Right hindlimb (tissue), 1 donor: ENCODE measurements at regions not wholly inside any gene's neighbourhood (a gene's known extent, or its start where the extent isn't known, plus 50 kb on each side); places are given as distances from the start of the nearest gene placed in this dataset.

Experiments
- DNase-seq: peaks from one replicate; pipeline ENCODE4 v3.0.0-alpha.2; 2018

DNA sequence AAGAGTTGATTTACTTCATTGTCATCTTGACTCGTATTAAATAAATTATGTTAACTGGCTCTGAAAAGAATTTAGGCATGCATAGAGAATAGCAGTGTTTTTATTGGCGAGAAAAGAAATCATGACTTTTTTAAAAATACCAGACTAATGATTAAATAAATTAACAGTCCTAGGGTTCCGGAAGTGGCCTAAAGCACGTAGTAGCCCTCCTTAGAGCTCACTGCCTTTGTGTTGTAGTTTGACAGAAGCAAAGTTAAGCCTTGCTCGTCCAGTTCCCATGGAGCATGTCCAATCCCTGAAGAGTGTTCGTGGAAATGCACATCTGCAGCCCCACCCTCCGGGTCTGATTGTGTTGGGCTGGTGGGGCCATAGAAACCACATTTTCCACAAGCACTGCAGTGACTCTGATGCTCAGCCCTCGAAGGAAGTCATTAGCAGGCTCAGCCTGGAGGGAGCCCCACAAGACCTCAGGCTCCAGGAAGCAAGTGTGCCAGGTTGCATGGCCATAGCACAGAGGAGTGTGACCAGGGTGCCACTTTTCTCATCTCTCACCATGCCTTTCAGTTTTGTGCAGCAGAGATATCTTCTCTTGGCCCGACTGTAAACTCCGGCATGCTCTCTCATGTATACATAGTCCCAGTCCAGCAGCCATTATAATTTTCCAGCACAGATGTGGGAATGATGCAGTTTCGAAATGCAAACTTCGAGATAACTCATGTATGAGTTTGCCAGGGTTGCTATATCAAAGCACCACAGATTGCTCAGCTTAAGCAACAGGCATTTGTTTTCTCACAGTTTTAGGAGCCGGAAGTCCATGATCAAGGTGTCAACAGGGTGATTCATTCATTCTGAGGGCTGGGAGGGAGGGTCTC, 188.6 kb upstream of the SH3BP4 start:
- peak; percentile 74 for DNase-seq

DNA sequence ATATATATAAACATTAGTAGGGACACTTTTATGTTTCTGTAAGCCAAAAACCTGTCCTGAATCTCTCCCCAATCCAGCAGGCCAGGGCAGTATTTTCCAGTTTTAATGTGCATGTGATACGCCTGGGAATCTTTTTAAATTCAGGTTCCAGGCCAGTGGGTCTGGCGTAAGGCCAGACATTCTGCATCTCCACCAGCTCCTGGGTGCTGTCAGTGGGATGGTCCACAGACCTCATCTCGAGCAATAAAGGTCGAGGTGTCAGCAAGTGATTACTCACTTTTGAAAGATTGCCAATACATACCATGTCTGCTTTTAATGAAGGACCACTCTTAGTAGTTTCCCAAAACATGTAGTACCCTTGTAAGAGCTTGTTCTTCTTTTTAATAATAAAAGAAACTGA, 189.9 kb upstream of the SH3BP4 start:
- DNase-seq, result no peak

DNA sequence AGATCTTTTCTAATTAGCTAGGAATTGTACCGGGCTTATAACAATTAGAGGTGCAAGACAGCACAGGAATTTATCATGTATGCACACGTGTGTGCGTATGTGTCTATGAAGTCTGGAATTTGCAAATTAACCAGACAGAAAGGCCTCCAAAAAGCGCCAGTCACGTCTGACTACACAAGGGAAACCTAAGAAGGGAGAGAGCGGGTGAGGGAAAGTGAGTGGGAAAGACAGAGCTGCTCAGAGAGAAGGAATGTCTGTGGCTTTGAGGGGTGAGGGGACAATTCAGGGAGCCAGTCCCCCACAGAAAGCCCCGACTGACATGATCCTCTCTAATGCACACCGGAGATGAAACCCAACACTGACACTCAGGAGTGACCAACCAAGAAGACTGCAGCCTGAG, 197.7 kb upstream of the SH3BP4 start:
- DNase-seq, result no peak

DNA sequence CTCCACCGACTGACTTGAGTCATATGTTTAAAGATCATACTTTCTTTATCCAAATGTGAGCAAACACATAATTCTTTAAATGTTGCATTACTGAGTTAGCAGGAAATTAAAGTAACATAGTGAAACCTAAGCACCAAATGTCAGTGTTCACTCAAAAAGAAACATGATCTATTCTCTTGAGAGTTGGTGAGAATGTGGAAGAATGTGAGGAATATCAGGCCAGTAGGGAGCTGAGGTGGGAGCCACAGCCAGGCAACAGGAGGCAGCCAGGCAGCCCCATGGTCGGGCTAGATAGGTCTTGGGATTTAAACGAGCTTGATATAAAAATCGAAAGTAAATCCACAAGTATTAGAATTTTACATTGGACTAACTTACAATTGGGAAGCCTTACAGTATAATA, 198.1 kb upstream of the SH3BP4 start:
- DNase-seq, result no peak

DNA sequence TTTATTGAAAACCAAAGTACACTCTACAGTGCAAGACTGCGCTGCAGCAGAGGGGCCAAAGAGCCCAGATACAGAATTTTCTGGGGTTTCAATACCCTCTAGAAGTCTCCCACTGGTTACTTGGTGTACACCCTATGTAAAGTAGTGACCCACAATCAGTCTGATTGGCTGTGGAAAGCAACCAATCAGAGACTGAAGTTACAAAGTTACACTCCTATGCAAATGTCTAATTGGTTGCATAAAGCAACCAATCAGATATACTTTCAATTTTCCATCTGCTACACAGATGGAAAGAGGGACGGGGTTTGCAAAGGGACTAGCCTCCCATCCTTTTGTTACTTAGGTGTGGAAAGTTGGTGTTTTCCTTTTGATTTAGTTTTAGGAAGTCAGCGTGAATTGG, 198.9 kb upstream of the SH3BP4 start:
- no peak for DNase-seq

DNA sequence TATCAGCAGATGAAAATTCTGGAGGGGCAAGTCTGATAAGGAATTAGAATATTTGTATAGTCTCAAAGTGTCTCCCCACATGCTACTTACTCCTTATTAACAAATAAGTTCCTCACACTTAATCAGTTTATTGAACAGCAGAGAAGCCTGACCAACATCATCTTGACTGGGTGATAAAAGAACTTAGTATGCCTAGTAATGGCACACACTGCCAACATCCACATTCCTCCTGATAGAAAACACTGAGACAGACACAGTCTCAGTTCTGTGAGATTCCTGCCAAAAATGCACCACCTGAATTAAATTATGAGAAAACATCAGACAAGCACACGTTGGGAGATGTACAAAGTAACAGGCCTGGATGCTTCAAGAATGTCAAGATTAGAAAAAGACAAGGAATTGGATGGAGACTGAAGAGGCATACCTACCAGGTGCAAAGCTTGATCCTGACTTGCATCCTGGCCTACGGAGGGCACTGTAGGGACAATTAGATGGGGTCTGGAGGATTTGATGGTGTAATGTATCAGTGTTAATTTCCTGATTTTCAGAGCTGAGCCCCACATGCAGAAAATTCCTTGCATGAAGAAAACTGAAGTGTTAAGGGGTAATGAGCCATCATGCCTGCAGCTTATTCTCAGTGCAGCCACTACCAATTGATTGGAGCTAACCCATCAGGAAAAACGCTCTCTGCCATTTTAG, 200.4 kb upstream of the SH3BP4 start:
- DNase-seq, result no peak

DNA sequence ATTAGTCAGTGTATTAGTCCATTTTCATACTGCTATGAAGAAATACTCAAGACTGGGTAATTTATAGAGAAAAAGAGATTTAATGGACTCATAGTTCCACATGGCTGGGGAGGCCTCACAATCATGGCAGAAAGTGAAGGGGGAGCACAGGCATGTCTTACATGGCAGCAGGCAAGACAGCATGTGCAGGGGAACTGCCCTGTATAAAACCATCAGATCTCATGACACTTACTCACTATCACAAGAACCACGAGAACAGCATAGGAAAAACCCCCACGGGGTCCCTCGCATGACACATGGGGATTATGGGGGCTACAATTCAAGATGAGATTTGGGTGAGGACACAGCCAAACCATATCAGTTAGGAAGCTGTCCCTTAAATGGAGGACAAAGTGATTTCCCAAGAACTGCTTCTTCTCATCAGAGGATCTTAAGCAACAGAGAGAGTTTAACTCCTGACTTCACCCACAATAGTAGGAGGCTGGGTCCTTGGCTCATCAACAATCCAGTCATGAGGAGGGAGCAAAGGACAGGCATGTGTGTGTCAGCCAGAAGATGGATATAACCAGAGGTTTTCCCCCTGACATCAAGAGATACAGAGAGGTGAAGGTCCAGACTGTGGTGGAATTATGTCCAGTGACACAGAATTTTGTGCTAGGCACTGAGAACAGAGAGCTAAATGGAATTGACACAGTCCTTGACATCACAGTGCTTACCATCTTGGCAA, 203.8 kb upstream of the SH3BP4 start:
- DNase-seq, result no peak

DNA sequence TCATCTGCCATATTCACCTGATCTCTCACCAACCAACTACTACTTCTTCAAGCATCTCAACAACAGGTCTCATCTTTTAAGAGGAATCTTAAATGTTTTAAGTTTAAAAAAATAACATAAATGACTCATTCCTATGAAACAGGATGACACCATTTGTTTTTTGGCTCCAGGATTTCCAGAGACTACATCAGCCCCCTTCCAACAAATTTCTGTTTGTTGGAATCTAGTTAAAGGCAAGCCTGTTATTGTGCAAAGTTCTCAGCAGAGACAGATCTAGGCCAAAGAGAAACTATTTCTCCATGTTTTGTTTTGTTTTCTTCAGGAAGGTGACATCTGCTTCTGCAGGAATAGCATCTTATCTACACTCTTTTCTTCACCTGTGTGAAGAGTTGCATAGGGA, 204.8 kb upstream of the SH3BP4 start:
- no peak for DNase-seq

DNA sequence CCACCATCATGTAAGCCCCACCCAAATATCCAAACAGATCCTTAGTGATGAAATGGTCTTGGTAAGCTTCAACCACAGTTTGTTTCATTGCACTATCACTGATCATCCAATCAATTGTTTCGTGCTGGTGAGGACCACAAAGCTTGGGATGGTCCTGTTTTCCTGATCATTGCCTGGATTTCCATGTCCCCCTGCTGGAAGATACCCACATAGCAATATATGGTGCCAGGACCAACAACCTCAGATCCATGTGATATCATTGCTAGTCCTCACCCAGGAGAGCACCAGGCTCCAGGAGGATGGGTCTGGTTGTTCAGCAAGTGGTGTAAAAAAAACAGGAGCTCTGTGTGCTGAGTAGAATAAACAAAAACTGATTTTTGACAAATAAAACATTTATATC, 206.5 kb upstream of the SH3BP4 start:
- no peak for DNase-seq

DNA sequence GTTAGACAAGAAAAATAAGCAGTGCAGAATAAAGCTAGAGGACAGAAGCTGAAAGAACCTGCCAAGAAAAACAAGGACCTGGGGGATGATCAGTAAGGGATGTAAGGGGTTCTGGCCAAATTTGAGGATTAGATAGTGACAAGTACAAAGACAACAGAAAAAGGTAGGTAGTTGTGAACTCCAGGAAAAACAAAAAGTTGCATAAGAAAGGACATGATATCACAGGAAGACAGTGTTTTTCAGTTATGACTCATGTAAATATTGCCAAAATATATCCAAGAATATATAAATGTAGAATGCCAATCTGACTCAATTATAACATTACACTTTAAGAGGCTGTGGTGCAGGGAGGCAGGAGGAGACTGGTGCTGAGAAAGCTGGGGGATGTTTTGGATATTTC, 209.8 kb upstream of the SH3BP4 start:
- DNase-seq, result no peak

DNA sequence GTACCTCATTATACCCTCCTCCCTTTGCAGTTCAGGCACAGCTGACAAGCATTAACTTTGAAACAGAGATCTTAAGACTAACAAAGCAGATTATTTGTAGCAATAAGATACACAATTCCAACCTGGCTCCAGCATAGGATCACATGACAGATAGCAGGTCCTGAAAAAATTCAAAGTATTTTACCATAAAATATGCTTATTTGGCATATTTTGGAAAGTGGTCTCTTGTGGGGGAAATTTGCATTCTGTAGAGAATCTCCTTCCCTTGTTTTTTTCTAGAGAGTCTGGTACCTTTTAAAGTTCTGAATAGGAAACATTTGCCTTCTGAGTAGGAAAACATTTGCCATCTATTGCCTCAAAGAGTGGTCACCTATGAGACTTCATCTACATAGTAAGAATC, 212.8 kb upstream of the SH3BP4 start:
- DNase-seq, result no peak

DNA sequence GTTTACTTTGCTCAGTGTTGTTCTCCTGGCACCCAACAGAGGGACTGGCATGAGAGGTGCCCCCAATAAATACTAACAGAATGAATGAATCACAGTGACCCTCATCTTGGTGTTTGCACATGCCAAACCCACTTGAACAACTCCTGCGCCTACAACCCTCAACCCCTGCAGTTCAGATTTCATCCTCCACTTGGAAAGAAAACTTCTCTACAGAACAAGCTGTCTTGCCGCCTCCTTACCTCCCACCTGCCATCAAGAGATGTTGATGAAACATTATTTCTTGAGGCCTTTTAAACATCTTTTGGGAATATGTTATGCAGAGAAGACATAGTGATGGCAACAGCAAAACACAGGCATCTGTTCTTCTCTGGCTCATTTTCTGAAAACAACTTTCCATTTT, 216.0 kb upstream of the SH3BP4 start:
- DNase-seq, result no peak

DNA sequence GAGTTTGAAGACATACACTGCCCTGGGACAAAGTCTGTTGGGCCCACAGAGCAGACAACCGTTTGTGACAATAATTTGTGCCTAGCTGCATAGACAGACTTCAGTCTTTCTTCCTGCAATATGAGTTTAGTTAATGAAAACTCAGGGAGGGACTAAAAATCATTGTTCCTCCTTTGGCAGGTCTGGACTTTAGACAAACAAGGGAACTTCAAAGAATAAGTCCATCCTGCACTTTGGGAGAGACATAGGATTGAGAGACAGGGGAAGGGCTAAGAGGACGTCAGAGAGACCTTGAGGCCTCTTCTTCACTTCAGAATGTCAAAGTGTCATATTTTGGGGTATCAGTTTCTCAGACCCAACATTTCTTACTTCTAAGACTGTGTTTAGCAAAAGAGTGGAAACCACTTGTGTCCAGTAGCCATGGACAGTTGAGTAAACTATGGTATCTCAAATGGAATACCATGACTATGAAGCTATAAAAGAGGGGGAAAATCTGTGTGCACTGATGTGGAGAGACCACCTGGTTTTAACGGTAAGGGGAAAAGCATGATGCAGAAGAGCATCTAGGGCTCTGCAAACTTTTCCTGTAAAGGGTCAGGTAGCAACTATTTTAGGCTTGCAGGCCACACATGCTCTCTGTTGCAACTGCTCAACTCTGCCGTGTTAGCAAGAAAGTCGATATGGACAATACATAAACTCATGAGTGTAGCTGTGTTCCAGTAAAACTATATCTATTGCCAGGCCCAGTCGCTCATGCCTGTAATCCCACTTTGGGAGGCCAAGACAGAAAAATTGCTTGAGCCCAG, 217.8 kb upstream of the SH3BP4 start:
- no peak for DNase-seq

DNA sequence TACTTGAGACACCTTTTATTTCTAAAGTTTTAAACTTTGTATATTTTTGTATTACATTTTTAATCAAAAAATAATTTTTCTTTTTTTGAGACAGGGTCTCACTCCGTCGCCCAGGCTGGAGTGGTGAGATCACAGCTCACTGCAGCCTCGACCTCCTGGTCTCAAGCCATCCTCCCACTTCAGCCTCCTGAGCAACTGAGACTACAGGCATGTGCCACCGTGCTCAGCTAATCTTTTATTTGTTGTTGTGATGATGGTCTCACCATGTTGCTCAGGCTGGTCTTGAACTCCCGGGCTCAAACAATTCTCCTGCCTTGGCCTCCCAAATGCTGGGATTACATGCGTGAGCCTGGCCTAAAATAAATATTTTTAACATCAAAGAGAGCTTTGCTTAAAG, 218.7 kb upstream of the SH3BP4 start:
- DNase-seq, result no peak

DNA sequence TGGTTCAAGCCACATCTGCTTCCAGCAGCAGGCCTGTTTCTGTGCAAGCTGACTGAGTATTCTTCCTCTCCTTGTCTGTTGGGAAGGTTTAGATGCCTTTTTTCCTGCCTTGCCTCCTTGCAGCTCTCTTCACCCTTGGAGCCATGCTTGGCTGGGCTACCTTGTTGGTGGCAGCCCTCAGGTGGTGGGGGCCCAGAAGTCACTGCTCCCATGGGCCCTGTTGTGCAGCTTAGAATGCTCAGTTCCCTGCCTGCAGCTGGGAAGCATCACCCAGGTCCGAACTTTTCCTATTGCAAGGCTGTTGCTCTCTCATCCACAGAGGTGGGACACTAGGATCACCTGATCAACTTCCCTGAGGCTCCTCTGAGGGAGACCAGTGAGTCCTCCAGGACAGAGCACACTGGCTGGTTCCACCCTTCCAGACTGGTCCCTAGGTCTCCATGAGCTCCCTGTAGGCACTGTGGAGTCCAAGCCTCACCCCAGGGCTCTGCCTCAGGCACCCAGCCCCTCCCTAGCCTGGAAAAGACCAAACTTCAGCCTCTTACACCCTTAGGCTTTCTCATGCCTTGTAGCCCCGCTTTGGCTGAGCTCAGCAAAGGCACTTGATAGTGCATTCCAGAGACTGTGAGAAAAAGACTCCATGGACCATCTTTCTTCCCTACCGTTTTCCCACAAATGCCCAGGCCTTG, 219.3 kb upstream of the SH3BP4 start:
- DNase-seq, result no peak

DNA sequence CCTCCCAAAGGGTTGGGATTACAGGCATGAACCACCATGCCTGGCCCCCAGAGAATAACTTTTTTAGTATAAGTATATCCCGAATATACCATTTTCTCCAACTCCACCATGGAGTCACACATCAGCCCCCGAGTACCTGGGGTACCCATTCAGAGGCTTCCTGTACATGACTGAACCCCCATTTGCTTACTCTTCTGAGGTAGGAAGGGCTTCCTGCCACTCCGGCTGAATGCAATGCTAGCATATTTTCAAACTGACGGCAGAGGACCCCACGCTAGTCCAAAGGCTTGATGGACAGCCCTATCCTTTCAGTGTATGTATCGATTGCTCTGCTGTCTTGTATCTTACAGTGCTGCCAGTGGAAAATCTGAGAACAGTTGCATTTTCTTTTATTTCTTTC, 220.6 kb upstream of the SH3BP4 start:
- no peak for DNase-seq

DNA sequence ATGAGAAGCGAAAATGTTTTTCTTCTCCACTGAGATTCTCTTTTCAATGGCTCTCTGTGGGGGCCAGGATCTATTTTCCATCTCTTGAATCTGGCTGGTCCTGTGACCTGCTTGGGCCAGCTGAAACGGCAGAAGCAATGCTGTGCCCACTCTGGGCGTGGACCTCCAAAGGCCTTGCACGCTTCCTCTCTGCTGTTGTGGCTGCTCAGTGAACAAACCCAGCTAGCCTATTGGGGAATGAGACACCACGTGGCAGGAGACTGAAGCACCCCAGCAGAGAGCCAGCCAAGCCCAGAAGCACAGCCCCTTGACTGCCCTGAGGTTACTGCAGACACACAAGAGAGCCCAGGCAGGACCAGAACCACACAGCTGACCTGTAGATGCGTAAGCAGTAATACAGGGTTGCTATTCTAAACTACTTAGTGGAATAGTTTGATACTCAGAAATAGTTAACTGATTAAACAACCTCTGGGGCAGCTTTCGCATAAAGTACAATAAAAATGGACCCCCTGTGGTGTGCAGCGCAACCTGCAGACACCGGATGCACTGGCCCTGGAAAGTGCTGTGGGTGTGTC, 221.7 kb upstream of the SH3BP4 start:
- no peak for DNase-seq

DNA sequence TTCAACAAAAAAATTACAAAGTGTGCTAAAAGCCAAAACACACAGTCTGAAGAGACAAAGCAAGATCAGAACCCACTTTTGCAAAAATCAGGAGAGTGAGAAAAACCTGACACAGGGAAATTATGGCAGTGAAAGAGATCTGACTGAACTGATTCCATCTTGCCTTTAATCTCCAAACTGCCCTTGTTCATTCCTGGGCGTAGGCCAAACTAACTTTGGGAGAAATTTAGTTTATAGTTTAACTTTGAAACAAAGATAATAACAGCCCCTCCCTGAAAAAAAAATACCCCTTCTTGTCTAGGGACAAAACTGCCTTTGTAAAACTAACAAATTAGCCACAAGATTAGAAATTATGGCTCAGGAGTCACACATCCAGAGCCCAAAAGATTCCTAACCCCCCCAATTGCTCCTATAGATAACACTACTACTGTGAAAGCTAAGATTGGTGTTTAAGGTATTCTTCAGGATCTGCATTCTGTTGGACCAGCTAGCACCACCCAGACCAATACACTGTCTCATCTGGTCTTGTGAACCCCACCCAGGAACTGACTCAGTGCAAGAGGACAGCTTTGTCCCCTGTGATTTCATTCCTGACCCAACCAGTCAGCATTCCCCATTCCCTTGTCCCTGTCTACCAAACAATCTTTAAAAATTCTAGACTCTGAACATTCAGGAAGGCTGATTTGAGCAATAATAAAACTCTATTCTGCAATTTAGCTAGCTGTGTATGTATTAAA, 226.1 kb upstream of the SH3BP4 start:
- no peak for DNase-seq

DNA sequence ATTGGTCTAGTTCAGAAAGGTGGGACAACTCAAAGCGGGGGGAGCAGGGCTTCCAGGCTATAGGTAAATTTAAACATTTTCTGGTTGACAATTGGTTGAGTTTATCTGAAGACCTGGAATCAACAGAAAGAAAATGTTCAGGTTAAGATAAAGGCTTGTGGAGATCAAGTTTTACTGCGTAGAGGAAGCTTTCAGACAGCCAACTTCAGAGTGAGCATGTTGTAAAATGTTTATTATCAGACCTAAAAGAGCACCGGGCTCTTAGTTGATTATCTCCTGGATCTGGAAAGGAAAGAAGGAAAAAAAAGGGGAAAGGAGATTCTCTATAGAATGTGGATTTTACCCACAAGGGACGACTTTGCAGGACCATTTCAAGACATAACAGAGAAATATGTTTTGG, 227.0 kb upstream of the SH3BP4 start:
- no peak for DNase-seq

DNA sequence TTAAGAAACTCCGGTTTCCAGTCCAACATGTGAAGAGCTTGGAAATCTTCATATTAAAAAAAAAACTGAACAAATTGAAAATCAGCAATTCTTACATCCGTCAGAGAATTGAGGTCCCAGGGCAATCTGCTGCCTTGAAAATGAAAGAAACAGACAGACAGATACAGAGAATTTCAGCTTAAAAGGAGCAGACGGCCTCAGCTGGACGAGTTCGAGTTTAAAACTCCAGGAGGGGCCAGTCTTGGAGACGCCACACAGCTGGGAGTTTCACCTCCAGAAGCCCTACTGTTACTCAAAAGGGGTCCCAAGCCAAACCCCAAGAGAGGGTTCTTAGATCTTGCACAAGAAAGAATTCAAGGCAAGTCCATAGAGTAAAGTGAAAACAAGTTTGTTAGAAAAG, 226.5 kb upstream of the ARL4C start:
- DNase-seq, result no peak

DNA sequence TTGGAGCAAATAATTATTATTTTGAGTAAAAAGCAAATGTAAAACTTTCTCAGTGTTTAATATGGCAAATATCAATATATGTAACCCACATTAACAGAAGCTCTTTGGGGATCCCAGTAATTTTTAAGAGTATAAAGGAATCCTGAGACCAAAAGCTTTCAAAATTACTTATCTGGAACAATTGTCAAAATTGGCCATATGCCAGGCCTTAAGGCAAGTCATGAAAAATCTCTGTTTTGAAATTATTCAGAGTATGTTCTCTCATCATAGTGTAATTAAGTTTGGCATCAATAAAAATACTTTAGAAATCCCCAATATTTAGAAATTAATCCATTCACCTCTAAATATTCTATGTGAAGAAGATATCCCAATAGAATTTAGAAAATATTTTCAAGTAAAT, 225.3 kb upstream of the ARL4C start:
- no peak for DNase-seq
